GM19035 (cell line): ENCODE measurements at regions not wholly inside any gene's neighbourhood (a gene's known extent, or its start where the extent isn't known, plus 50 kb on each side); places are given as distances from the start of the nearest gene placed in this dataset.
"Not testable (repeated sequence)": the region's sequence is repeated elsewhere in the genome, so short reads cannot be mapped to it uniquely, and the experiment has no call there.

Experiments
- ATAC-seq: cut with Tn5 transposase; IDR thresholded peaks from one replicate; pipeline ENCODE4 v1.9.1; 2021; ENCODE audit not compliant: unreplicated experiment

DNA sequence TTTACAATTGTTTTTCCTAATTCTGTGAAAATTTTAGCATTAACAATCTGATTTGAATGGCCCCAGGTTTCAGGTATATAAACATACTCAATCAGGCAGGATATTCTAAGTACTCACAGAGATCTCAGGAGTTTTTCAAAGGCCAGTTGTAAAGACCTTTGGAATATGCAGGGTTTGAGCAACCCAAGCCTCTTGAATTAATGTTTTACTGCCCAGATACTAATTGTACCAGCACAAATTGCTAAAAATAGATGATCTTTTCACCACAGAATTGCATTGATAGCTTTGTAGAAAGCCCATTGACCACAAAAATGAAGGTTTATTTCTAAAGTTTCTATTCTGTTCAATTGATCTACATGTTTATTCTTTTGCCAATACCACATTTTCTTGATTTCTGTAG lies 186.5 kb downstream of the OSTF1 start:
- no peak for ATAC-seq

DNA sequence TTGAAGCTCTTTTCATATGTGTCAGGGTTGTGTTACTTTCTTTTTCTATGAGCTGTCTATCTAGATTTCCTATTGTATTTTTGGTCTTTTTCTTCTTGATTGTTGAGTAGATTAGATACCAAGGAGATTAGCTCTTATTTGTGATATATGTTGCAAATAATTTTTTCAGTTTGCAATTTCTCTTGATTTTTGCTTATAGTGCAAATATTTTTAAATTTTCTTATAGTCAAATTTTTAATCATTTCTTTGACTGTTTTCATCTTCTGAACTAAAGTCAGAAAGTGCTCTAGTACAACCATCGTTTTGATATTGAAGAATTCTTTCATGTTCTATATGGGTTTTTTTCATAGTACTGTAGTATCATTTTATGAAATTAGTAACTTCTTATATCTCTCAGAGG lies 193.7 kb downstream of the OSTF1 start:
- ATAC-seq: no peak

DNA sequence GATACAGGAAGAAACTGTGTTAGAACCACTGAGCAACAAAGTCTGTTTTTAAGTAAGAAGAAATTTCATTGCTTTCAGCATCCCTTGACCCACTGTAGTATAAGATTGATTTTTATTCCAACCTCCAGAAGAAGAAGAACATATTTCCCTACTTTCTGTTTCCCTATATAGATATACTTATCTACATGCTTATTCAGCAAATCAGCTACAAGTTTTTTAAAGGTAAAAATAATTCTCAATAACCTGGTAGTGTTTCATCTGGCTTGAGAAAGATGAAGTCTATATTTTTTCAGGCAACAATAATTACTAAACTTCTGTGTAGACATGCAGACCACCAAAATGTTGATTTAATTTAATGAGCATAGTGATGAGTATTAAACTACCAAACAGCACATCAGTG lies 201.0 kb downstream of the OSTF1 start:
- no peak for ATAC-seq

- no peak for ATAC-seq
Measured at GRCh38 chr9:75299324-75299723, 211.0 kb downstream of the OSTF1 start.

DNA sequence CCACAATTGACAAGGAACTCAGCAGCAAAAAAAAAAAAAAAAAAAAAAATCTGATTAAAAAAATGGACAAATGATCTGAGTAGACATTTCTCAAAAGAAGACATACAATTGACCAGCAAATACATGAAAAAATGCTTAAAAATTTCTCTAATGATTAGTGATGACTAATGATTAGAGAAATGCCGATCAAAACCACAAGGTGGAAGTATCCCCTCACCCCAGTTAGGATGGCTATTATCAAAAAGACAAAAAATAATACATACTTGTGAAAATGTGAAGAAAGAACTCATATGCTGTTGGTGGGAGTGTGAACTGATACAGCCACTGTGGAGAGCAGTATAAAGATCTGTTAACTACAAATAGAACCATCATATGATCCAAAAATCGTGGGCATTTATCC lies 245.3 kb downstream of the OSTF1 start:
- ATAC-seq: no peak

DNA sequence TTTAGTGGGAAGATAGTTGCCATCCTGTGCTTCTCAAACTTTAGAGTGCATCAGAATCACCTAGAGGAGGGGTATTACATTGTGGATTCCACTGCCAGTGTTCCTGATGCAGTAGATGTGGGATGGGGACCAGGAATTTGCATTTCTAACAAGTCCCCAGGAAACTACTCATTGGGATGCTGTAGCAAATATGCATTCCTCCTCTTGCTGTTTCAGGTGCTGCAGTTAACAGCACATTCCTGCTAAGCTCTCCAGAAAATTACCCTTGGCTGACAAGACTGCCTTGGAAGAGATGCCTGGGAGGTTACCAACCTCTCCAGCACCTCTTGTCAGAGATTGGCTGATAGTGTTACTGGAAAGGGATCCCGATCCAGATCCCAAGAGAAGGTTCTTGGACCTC lies 270.5 kb downstream of the OSTF1 start:
- no peak for ATAC-seq

DNA sequence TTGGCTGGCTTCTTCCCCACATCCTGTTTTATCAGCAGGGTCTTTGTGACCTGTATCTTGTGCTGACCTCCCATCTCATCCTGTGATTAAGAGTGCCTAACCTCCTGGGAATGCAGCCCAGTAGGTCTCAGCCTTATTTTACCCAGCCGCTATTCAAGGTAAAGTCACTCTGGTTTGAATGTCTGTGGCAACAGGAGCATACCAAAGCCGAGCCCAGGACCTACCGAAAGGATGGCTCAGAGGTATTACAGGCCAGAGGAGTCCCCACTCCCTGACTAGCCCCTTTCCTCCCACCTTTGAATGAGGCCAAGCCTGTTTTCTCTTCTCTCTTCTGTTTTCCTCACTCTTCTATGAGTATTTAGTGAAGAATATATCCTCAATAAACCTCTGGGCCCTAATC lies 271.3 kb downstream of the OSTF1 start:
- ATAC-seq: no peak

GRCh38 chr9:75360252-75360651 lies 271.9 kb downstream of the OSTF1 start:
- no peak for ATAC-seq

DNA sequence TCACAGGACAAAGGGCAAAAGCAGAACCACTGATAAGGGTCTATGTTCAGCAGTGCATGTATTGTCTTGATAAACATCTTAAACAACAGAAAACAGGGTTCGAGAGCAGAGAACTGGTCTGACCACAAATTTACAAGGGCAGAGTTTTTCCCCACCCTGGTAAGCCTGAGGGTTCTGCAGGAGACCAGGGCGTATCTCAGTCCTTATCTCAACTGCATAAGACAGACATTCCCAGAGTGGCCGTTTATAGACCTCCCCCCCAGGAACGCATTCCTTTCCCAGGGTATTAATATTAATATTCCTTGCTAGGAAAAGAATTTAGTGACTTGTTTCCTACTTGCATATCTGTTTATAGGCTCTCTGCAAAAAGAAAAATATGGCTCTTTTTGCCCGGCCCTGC lies 274.1 kb downstream of the OSTF1 start:
- ATAC-seq: not testable (repeated sequence)

GRCh38 chr9:75365196-75365595 lies 276.9 kb downstream of the OSTF1 start:
- ATAC-seq: no peak

DNA sequence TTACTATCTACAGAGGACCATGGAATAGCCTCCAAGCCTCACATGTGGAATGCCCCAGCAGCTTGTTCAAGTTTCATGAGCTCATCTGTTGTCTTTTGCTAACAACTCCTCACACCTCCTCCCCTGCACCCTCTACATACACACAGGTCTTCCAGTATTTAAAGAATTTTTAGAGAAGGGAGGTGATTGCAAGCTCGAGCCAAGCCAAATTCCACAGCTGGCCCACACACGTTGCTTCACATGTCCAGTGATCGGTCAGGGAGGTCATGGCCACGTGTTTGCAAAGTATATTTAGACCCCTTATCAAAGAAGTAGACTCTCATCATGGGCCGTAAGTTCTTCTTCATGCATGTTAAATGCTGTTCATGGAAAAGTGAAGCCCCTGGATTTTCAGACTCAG lies 281.7 kb downstream of the OSTF1 start:
- no peak for ATAC-seq

DNA sequence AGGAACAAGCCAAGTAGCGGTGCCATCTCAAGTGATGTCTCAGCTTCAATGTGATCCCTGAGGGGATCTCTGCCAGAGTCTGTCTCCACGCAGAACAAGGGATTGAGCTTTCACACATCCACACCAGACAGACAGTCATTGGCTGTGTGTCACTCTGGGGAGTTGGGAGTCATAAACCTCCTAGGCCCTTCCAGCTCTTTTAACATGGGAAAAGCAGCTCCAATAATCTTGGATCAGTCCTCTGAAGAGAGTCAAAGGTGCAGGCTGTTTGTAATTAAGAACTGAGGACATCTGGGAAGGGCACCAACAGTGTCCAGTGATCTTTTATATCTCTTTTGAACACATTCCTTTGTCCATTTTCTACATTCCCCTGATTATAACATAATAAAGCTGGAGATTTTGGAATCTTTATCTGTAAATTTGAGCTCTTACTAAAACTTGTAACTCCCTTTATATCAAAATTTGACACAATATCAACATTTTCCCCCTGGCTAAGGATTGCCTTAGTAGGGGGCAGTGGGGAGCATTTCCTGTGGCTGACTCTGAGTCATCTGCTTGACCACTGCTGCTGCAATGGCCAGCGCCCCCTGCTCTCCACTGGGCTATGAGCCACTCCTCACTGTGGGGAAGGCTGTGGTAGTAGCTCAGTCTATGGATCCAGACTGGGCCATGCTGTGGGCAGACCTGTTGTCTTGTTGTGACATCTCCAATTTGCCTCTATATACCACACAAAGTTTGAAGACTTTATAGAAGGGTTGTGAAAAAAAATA lies 284.4 kb downstream of the OSTF1 start:
- no peak for ATAC-seq

GRCh38 chr9:75376680-75377254 lies 288.5 kb downstream of the OSTF1 start:
- no peak for ATAC-seq

DNA sequence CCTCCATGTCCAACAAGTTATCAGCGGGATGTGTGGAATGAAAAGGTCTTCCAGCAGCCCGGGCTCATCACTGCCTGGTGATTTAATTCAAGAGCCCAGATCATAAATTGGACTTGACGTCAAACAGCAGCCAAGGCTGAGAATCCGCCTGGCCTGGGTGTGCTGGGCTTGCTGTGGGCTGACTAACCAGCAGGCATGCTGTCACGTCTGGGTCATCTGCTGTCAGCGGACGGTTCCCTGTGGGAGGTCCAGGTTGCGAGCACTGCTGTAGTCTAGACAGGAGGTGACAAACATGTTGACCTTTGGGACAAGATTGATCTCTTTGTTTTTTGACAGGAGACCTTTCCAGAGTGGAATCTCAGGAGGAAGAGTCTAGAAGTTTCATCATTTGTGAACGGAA lies 289.7 kb downstream of the OSTF1 start:
- no peak for ATAC-seq

- no peak for ATAC-seq
Measured at GRCh38 chr9:75378926-75379325, 290.6 kb downstream of the OSTF1 start.

GRCh38 chr9:75382126-75382525 lies 293.8 kb downstream of the OSTF1 start:
- no peak for ATAC-seq

GRCh38 chr9:75383420-75384034 lies 295.2 kb downstream of the OSTF1 start:
- not testable (repeated sequence) for ATAC-seq

GRCh38 chr9:75385236-75385635 lies 296.9 kb downstream of the OSTF1 start:
- ATAC-seq: no peak

- no peak for ATAC-seq
Measured at GRCh38 chr9:75389101-75389500, 300.8 kb downstream of the OSTF1 start.

DNA sequence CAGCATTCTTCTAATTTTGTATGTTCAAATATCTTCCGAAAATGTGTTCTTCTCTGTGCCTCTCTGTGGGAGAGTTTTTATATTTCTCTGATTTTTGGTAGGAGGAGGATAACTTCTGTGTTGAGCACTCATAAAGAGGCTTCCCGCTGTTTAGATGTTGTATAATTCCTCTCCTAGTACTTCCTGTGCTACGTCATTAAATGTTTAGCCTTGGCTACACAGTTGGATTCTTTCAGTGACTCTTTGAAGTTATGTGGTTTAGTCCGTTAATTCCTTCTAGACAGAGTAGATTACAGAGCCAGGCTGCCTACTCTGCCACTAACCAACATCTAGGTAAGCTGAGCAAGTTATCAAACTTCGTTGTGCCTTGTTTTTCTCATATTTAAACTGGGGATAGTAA lies 302.6 kb downstream of the OSTF1 start:
- no peak for ATAC-seq

GRCh38 chr9:75391497-75391896 lies 303.2 kb downstream of the OSTF1 start:
- no peak for ATAC-seq

DNA sequence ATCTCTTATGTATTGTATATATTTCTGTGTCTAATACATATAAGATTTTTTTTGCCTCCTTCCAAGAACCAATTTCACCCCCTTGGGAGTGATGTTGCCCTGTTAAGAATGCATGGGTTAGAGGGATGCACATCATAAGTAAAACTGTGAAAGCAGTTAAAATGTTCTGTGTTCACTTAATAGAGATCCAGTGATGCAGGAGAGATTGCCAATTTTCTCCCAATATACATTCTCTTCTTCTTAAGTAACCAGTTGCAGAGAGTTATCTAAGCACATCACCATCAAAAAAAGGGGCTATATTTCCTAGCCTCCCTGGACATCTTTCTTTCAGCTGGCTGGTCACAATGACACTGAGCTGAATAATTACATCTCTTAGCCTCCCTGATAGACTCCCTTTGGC lies 307.0 kb downstream of the OSTF1 start:
- no peak for ATAC-seq
